H1 (cell line): ENCODE measurements at regions not wholly inside any gene's neighbourhood (a gene's known extent, or its start where the extent isn't known, plus 50 kb on each side); places are given as distances from the start of the nearest gene placed in this dataset.

Experiments
- CTCF ChIA-PET: fragments of 300-600 bp; sonication (Branson Sonifier 250); formaldehyde crosslinking; loops from one replicate; lab custom pipeline; 2021; ENCODE audit not compliant: partially characterized antibody; lab: Charles Lee
- POLR2A ChIA-PET: fragments of 300-600 bp; sonication (Branson Sonifier 250); formaldehyde crosslinking; loops from one replicate; lab custom pipeline; 2021; ENCODE audit warnings: inconsistent platforms; ENCODE audit not compliant: partially characterized antibody; lab: Charles Lee
- DNase-seq, 2 experiments: peaks; one replicate each; pipeline versions ENCODE4 v3.0.0 to v3.0.0-alpha.2; 2010 to 2022; ENCODE audit warnings: low spot score in 2 of 2, low read depth in 1 of 2, mixed read lengths in 1 of 2
- FAIRE-seq: peaks from 2 replicates; lab custom pipeline; 2011; peaks lifted over from hg19 to GRCh38; lab: Jason Lieb, UNC
- H2AFZ ChIP-seq: 2 replicates; pipeline ENCODE4 v1.8.1; 2012; ENCODE audit warnings: low read length, inconsistent platforms
- H2AK5ac ChIP-seq: 2 replicates; pipeline ENCODE4 v1.6.1; 2013; ENCODE audit warnings: low read depth, low read length
- H2BK120ac ChIP-seq: replicated peaks from 2 replicates; pipeline ENCODE3; 2013; ENCODE audit warnings: low read depth, low read length, inconsistent platforms
- H2BK12ac ChIP-seq: 2 replicates; pipeline ENCODE4 v1.6.1; 2013; ENCODE audit warnings: low read depth, low read length
- H2BK15ac ChIP-seq: 2 replicates; pipeline ENCODE4 v1.6.1; 2013; ENCODE audit warnings: low read length
- H2BK20ac ChIP-seq: 2 replicates; pipeline ENCODE4 v1.6.1; 2013; ENCODE audit warnings: low read length
- H2BK5ac ChIP-seq: 2 replicates; pipeline ENCODE4 v1.6.1; 2013; ENCODE audit warnings: low read depth, low read length
- H3K14ac ChIP-seq: 2 replicates; pipeline ENCODE4 v1.6.1; 2013; ENCODE audit warnings: inconsistent platforms; ENCODE audit not compliant: insufficient read length
- H3K18ac ChIP-seq: 2 replicates; pipeline ENCODE4 v1.6.1; 2013; ENCODE audit warnings: low read length; ENCODE audit errors: extremely low read depth
- H3K23ac ChIP-seq: 2 replicates; pipeline ENCODE4 v1.6.1; 2013; ENCODE audit warnings: inconsistent platforms; ENCODE audit not compliant: insufficient read length
- H3K23me2 ChIP-seq: 2 replicates; pipeline ENCODE4 v1.6.1; 2013; ENCODE audit warnings: low read depth, low read length
- H3K27ac ChIP-seq: 2 replicates; pipeline ENCODE4 v1.6.1; 2011; ENCODE audit warnings: low read depth, low read length, inconsistent platforms
- H3K27me3 ChIP-seq, 4 experiments: replicated peaks in 1 of 4; 1 replicate in 1 of 4; 2 replicates in 3 of 4; pipeline versions ENCODE4 v1.6.1 to v1.8.1; 2011 to 2013; ENCODE audit warnings: low read length in 3 of 4, mild to moderate bottlenecking in 3 of 4, inconsistent platforms in 2 of 4, mixed read lengths in 2 of 4, moderate library complexity in 1 of 4; ENCODE audit not compliant: control insufficient read depth in 3 of 4, insufficient read depth in 3 of 4; ENCODE audit errors: extremely low read depth in 1 of 4
- H3K36me3 ChIP-seq, 4 experiments: 2 replicates each; pipeline versions ENCODE4 v1.6.1 to v1.8.1; 2011 to 2013; ENCODE audit warnings: mild to moderate bottlenecking in 4 of 4, low read length in 3 of 4, moderate library complexity in 2 of 4, control low read depth in 1 of 4, inconsistent platforms in 1 of 4; ENCODE audit not compliant: insufficient read depth in 4 of 4, control insufficient read depth in 2 of 4
- H3K4ac ChIP-seq: replicated peaks from 2 replicates; pipeline ENCODE3; 2013; ENCODE audit warnings: low read length, low read depth, mixed read lengths, inconsistent platforms; ENCODE audit not compliant: insufficient read length
- H3K4me1 ChIP-seq, 4 experiments: replicated peaks in 1 of 4; 1 replicate in 1 of 4; 2 replicates in 3 of 4; pipeline versions ENCODE4 v1.6.1 to v1.8.1; 2011 to 2013; ENCODE audit warnings: low read length in 3 of 4, inconsistent platforms in 2 of 4, mixed read lengths in 1 of 4; ENCODE audit not compliant: insufficient read depth in 4 of 4, control insufficient read depth in 3 of 4
- H3K4me2 ChIP-seq, 2 experiments: 2 replicates each; pipeline versions ENCODE4 v1.6.1 to v1.8.1; 2011 to 2013; ENCODE audit warnings: low read depth in 2 of 2, low read length in 2 of 2, control low read depth in 1 of 2, inconsistent platforms in 1 of 2, mild to moderate bottlenecking in 1 of 2; ENCODE audit not compliant: insufficient read depth in 1 of 2
- H3K4me3 ChIP-seq, 4 experiments: fragments of 200-600, 300-600 bp in 1 of 4; sonication (generic), shearing (Covaris generic), sonication (Bioruptor Twin) in 1 of 4; 2 replicates each; pipeline versions ENCODE4 v1.5.1 to v1.8.1; 2011 to 2016; ENCODE audit warnings: low read length in 4 of 4, low read depth in 3 of 4, control low read depth in 2 of 4, inconsistent platforms in 2 of 4, mild to moderate bottlenecking in 2 of 4, mixed read lengths in 1 of 4, moderate library complexity in 1 of 4; ENCODE audit not compliant: insufficient read depth in 2 of 4; ENCODE audit errors: extremely low read depth in 1 of 4
- H3K56ac ChIP-seq: replicated peaks from 2 replicates; pipeline ENCODE3; 2013; ENCODE audit warnings: low read depth, mild to moderate bottlenecking, mixed read lengths, low read length, inconsistent platforms; ENCODE audit not compliant: insufficient read length
- H3K79me1 ChIP-seq: 2 replicates; pipeline ENCODE4 v1.6.1; 2013; ENCODE audit warnings: low read depth, low read length, control low read depth
- H3K79me2 ChIP-seq, 2 experiments: 2 replicates each; pipeline versions ENCODE4 v1.6.1 to v1.8.1; 2012 to 2013; ENCODE audit warnings: low read length in 2 of 2, mild to moderate bottlenecking in 2 of 2, inconsistent platforms in 1 of 2; ENCODE audit not compliant: insufficient read depth in 2 of 2, control insufficient read depth in 1 of 2
- H3K9ac ChIP-seq, 4 experiments: replicated peaks in 1 of 4; 1 replicate in 1 of 4; 2 replicates in 3 of 4; pipeline versions ENCODE4 v1.6.1 to v1.8.1; 2011 to 2013; ENCODE audit warnings: low read depth in 3 of 4, low read length in 3 of 4, control low read depth in 2 of 4, mild to moderate bottlenecking in 2 of 4, moderate library complexity in 2 of 4, inconsistent platforms in 1 of 4; ENCODE audit errors: extremely low read depth in 1 of 4
- H3K9me3 ChIP-seq, 2 experiments: 2 replicates each; pipeline versions ENCODE4 v1.6.1 to v1.8.1; 2012 to 2013; ENCODE audit warnings: mild to moderate bottlenecking in 2 of 2, moderate library complexity in 2 of 2, control low read depth in 1 of 2, inconsistent platforms in 1 of 2, low read depth in 1 of 2, low read length in 1 of 2, mixed read lengths in 1 of 2; ENCODE audit not compliant: insufficient read depth in 2 of 2
- H4K20me1 ChIP-seq, 2 experiments: replicated peaks in 1 of 2; 2 replicates each; pipeline versions ENCODE3 to v1.8.1; 2011 to 2013; ENCODE audit warnings: inconsistent platforms in 2 of 2, low read length in 2 of 2, mild to moderate bottlenecking in 1 of 2; ENCODE audit not compliant: insufficient read depth in 2 of 2, control insufficient read depth in 1 of 2
- H4K5ac ChIP-seq: 2 replicates; pipeline ENCODE4 v1.6.1; 2013; ENCODE audit warnings: low read length, low read depth, mixed read lengths, inconsistent platforms; ENCODE audit not compliant: insufficient read length
- H4K8ac ChIP-seq: 2 replicates; pipeline ENCODE4 v1.8.0; 2013; ENCODE audit warnings: mild to moderate bottlenecking, moderate library complexity, low read length, inconsistent platforms; ENCODE audit not compliant: insufficient read depth; ENCODE audit errors: extremely low read depth
- H4K91ac ChIP-seq: replicated peaks from 2 replicates; pipeline ENCODE3; 2013; ENCODE audit warnings: low read length, mixed read lengths, inconsistent platforms; ENCODE audit not compliant: insufficient read length
- CEBPB ChIP-seq: IDR thresholded peaks from 2 replicates; pipeline ENCODE4 v1.6.1; 2012; ENCODE audit warnings: low read depth, low read length
- CHD1 ChIP-seq: IDR thresholded peaks from 2 replicates; pipeline ENCODE4 v1.6.1; 2012; ENCODE audit warnings: low read depth, low read length, improper control_type of control experiment
- CREB1 ChIP-seq: IDR thresholded peaks from 2 replicates; pipeline ENCODE4 v1.6.1; 2012; ENCODE audit warnings: inconsistent platforms
- EZH2 ChIP-seq: fragments of 200-600 bp; sonication (generic); IDR thresholded peaks from 2 replicates; pipeline ENCODE4 v1.7.1; 2012; ENCODE audit warnings: low read depth, mild to moderate bottlenecking, moderate library complexity, low read length, inconsistent platforms; ENCODE audit not compliant: severe bottlenecking
- KDM1A ChIP-seq: fragments of 200-600, 300-600 bp; sonication (generic); IDR thresholded peaks from 2 replicates; pipeline ENCODE4 v1.7.1; 2016; ENCODE audit warnings: mild to moderate bottlenecking, low read length, borderline replicate concordance
- MAFK ChIP-seq: IDR thresholded peaks from 2 replicates; pipeline ENCODE4 v1.6.1; 2012; ENCODE audit warnings: low read depth, mild to moderate bottlenecking, improper control_type of control experiment, low read length
- POLR2A ChIP-seq, 2 experiments: IDR thresholded peaks; 1 replicate in 1 of 2; 2 replicates in 1 of 2; pipeline ENCODE4 v1.6.1; 2011; ENCODE audit warnings: low read depth in 2 of 2, low read length in 2 of 2, mild to moderate bottlenecking in 2 of 2; ENCODE audit errors: control extremely low read depth in 1 of 2
- RNF2 ChIP-seq: fragments of 200-900, 300-1000 bp; sonication (generic); IDR thresholded peaks from 2 replicates; pipeline ENCODE4 v1.7.1; 2016; ENCODE audit warnings: borderline replicate concordance, low read depth, mild to moderate bottlenecking, antibody characterized with exemption, low read length; ENCODE audit not compliant: poor library complexity, severe bottlenecking; ENCODE audit errors: missing control alignments
- RXRA ChIP-seq: IDR thresholded peaks from 2 replicates; pipeline ENCODE4 v1.6.1; 2011; ENCODE audit warnings: low read depth, mild to moderate bottlenecking, low read length, moderate library complexity; ENCODE audit not compliant: insufficient read depth
- SP4 ChIP-seq: IDR thresholded peaks from 2 replicates; pipeline ENCODE4 v1.6.1; 2012; ENCODE audit warnings: low read length, inconsistent platforms
- ZNF274 ChIP-seq: IDR thresholded peaks from 2 replicates; pipeline ENCODE4 v1.7.0; 2012; ENCODE audit warnings: low read length, borderline replicate concordance; ENCODE audit errors: extremely low read depth
- whole genome bisulfite sequencing, 2 experiments: shearing (Covaris generic) in 1 of 2; methylation state at CpG; one replicate each; pipeline versions ENCODE4 v1.1.6 to v1.1.7; 2013 to 2015; ENCODE audit warnings: low lambda C conversion rate in 2 of 2, mixed read lengths in 2 of 2, inconsistent platforms in 1 of 2, low coverage in 1 of 2, missing lambda C conversion rate in 1 of 2; ENCODE audit not compliant: insufficient replicate concordance in 2 of 2, insufficient coverage in 1 of 2, insufficient read length in 1 of 2; ENCODE audit errors: extremely low coverage in 1 of 2, missing lambda C conversion rate in 1 of 2; 5-methylcytosine and 5-hydroxymethylcytosine counted together
- TF ChIP-seq, protein P1 (sequence below): IDR thresholded peaks from 2 replicates; pipeline ENCODE4 v1.6.1; 2011; ENCODE audit warnings: low read length, improper control_type of control experiment

DNA sequence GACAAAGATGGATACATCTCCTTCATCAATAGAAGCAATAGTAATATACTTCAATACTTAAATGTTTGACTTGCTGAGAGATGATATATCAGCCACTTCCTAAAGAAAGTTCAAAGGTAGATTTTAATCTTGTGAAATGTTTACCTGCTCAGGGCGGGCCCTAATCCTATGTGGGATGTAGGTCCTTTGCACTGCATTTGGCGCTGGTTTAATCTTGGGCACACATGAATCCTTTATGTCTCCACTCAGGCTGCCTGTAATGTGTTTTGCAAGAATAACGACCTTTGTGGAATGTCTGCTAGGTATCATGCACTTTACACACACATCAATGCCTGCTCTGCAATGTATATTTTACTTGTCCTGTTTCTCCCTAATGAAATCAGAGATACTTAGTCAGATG is 368.7 kb downstream of the GBA3 start:
- Histone ChIP-seq H2AFZ (no peak overlapping the region), H2BK15ac (no peak overlapping the region), H4K91ac (no peak overlapping the region), H3K4ac (no peak overlapping the region), H2BK20ac (no peak overlapping the region), H4K5ac (no peak overlapping the region), H2BK12ac (no peak overlapping the region), H2BK120ac (no peak overlapping the region), H3K27me3 (no peaks in the 10 kb centered on the region), H2AK5ac (no peak overlapping the region), H3K9me3 (no peaks in the 10 kb centered on the region), H3K14ac (no peak overlapping the region), H3K4me2 (no peak overlapping the region), H3K56ac (no peak overlapping the region), H3K79me2 (no peaks in the 10 kb centered on the region), H3K23ac (no peak overlapping the region), H3K4me1 (no peaks in the 10 kb centered on the region), H2BK5ac (no peak overlapping the region), H4K20me1 (no peaks in the 10 kb centered on the region), H3K23me2 (no peaks in the 10 kb centered on the region), H3K9ac (no peak overlapping the region), H3K18ac (no peak overlapping the region), H3K79me1 (no peaks in the 10 kb centered on the region), H3K27ac (no peak overlapping the region), H3K4me3 (no peak overlapping the region), H4K8ac (no peak overlapping the region), H3K36me3 (no peaks in the 10 kb centered on the region)
- FAIRE-seq (no peak), DNase-seq (no peak)
- POLR2A ChIA-PET, result no interaction called here
- CTCF ChIA-PET, result no interaction called here
- WGBS, 2 experiments, result 91% methylated on average over 3 of the region's 3 CpGs; no CpG with 5 or more reads in 1 of the 2 experiments
- TF ChIP-seq CREB1 (no peak), CHD1 (no peak), KDM1A (no peak), MAFK (no peak), POLR2A (IDR thresholded peaks at IDR 0.05; ENCODE audit: control extremely low read depth in 1 of 2, low read depth in 2 of 2, low read length in 2 of 2) (no peak), RXRA (no peak), RNF2 (no peak), SP4 (no peak), CEBPB (no peak), ZNF274 (no peak), EZH2 (no peak)
- TF ChIP-seq, protein P1, sequence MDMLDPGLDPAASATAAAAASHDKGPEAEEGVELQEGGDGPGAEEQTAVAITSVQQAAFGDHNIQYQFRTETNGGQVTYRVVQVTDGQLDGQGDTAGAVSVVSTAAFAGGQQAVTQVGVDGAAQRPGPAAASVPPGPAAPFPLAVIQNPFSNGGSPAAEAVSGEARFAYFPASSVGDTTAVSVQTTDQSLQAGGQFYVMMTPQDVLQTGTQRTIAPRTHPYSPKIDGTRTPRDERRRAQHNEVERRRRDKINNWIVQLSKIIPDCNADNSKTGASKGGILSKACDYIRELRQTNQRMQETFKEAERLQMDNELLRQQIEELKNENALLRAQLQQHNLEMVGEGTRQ, result no peak
